ENCODE measurements at regions not wholly inside any gene's neighbourhood (a gene's known extent, or its start where the extent isn't known, plus 50 kb on each side); places are given as distances from the start of the nearest gene placed in this dataset.

- TF ChIP-seq CTCF (IDR thresholded peaks at IDR 0.05 in 2 of 3, conservative IDR thresholded peaks at IDR 0.05 in 1 of 3; ENCODE audit: borderline replicate concordance in 1 of 3, insufficient read depth in 1 of 3, low read depth in 2 of 3, low read length in 2 of 3) (no peak), MAX (IDR thresholded peaks at IDR 0.05) (no peak), EZH2 (IDR thresholded peaks at IDR 0.05) (no peak), POLR2AphosphoS5 (IDR thresholded peaks at IDR 0.05; ENCODE audit: low read depth, low read length) (no peak), CEBPB (IDR thresholded peaks at IDR 0.05; ENCODE audit: low read depth) (no peak), POLR2A (IDR thresholded peaks at IDR 0.05; ENCODE audit: borderline replicate concordance, extremely low read depth, insufficient read depth, insufficient read length) (no peak), SRF (IDR thresholded peaks at IDR 0.05; ENCODE audit: low read depth) (no peak)
Measured at GRCh38 chr11:39365809-39366436, 2093.5 kb downstream of the LRRC4C start.
